ENCODE measurements at regions not wholly inside any gene's neighbourhood (a gene's known extent, or its start where the extent isn't known, plus 50 kb on each side); places are given as distances from the start of the nearest gene placed in this dataset.
"Not testable (repeated sequence)": the region's sequence is repeated elsewhere in the genome, so short reads cannot be mapped to it uniquely, and the experiment has no call there.

DNA sequence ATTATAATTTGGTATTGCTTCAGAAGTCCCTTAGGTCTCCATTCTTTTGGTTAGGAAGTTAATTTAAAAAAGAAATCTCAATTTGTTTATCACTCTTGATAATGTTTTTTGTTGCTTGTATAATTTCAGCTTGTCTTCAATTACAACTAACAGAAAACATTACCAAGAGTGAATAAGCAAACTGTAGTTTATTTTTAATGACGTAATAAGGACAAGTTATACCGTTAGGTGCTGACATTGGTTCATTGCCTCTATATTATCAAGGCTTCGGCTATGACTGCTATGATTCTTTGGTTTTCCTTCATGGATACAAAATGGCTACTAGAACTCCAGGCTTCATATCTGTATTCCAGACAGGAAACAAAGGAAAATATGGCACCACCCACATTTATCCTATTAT lies 220.6 kb downstream of the PTGER3 start:
- no peak for DNase-seq

DNA sequence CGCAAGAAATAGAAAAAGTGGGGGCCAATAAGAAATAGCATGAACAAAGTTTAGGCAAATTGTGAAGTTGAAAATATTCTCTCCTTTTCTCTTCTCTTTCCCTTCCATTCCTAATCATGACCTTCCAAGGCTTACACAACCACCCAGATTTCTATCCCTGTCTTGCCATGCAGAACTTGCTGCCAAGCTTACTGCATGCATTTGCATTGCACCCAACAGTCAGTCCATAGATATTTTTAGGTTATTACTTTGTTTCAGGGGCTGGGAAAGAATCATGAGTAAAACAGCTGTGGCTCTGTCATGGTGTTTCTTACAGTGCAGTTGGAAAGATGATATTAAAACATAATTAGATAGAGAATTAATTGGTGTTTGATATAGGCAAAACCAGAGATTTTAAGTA lies 219.4 kb downstream of the PTGER3 start:
- no peak for DNase-seq

DNA sequence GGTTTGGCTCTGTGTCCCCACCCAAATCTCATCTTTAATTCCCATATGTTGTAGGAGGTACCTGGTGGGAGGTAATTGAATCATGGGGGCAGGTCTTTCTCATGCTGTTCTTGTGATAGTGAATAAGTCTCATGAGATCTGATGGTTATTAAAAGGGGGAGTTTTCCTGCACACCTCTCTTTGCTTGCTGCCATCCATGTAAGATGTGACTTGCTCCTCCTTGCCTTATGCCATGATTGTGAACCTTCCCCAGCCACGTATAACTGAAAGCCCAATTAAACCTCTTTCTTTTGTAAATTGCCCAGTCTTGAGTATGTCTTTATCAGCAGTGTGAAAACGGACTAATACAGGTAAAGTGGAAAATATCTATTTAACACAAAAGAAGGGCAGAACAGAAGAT lies 213.3 kb downstream of the PTGER3 start:
- not testable (repeated sequence) for DNase-seq

GRCh38 chr1:70836456-70836855 lies 211.2 kb downstream of the PTGER3 start:
- no peak for DNase-seq

DNA sequence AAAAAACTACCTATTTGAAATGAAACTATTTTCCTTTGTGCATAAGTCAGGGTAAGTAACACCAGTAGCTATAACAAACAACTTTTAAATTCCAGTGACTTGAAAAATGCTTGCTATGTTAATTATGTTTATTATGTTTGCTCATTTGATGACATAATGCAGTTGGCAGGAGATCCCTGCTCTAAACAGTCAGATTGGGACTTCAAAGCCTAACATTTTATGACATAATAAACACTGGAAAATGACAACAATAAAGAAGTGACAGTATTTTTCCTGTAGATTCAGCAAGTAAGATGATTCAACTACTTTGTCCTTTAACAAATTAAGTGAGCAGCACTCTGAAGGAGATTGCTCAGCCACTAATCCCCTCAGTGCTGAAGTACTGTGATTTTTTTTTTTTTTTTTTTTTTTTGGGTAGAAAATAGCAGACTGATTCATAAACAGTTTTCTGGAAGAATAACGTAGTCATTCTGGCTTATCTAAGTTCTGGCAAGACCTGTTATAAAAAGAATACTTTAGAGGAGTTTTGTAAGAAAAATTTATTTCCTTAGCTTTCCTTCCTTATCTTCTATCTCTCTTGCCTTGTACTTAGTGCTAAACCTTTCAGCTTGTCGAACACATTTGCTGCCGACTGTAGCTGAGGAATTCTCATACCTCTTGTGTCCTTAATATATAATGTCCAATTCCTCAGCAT lies 207.2 kb downstream of the PTGER3 start:
- no peak for DNase-seq

DNA sequence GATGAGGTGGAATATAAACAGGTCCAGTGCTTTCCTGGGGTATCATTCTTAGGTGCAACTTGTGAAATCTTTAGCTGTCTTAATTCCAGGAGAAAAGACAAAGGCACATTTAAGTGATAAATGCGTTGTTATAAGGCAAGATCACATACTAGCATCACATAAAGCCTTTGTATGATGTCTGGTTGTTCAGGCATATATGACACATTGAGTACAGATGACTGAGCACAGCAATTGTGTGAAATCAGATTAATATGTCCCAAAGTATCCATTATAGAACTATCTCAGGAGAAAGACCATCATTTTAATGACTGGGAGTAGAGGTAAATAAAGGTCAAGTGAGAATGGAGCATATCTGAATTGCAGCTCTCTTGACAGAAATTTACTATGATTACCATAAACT lies 205.1 kb downstream of the PTGER3 start:
- no peak for DNase-seq

DNA sequence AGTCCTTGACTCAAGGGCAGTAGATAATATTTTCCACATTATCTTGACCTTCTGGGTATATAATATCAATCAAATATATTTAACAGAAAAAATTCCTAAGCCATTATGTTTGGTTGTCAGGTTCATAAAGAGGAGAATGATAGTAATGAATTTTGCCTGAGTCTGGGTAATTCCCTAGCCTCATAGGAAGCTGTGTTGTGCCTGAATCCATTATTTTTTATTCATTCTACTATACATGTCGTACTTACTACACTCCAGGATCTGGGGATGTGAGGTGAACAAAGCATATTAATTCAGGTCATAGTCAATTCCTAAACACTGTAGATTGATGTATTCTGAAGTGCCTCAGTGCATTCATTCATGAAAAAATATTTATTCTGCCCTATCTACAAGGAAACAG lies 204.2 kb downstream of the PTGER3 start:
- no peak for DNase-seq

DNA sequence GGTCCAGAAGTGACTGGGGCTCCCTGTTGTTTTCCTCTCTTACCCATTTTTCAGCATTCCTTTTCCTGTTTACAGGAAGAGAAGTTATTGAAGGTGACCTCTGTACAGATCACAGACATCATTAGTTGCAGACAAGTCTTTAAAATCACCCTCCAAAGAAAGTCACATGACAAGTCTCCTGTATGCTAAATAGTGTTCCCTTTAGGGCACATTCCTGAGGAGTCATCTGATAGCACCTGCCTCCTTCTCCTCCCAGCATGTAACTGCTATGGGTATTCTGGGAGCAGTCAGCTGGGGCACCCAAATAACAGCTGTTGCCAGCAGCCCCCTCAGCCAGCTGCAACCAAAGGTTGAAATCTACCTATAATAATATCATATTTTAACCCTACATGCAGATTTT lies 200.6 kb downstream of the PTGER3 start:
- no peak for DNase-seq

DNA sequence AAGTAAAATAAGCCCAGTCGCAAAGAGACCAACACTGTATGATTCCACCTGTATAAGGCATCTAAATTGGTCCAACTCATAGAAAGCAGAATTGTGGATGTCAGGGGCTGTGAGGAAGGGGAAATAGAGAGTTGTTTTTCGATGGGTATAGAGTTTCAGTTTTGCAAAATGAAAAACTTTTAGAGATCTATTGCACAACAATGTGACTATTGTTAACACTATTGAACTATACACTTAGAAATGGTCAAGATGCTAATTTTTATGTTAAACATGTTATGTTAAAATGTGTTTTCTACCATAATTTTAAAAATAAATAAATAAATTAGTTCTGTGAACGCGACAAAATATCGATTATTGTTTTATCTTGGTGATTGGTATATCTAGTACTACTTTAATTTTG lies 192.4 kb downstream of the PTGER3 start:
- DNase-seq: no peak

GRCh38 chr1:70856201-70856600 lies 191.4 kb downstream of the PTGER3 start:
- DNase-seq: no peak

DNA sequence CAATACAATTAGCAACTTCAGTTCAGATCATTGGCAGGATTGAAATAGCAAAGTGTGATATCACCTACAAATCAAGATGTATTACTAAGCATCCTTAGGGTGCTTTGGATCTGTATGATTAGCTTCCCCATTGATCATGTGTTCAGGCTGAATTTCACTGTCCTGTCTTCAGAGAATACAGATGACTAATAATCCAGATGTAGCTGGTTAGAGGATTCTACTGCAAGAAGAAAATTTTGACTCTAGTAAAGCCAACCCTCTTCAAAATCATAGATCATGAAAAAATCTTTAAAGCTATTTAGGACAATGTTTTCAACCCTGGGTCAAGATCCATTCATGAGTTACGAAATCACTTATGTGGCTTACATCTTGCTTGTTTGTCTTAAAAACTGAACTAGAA lies 184.4 kb downstream of the PTGER3 start:
- no peak for DNase-seq

- DNase-seq: no peak
These were observed 183.3 kb downstream of the PTGER3 start for GRCh38 chr1:70864302-70864701.

GRCh38 chr1:70866542-70867264 lies 180.9 kb downstream of the PTGER3 start:
- peak; percentile 97 to 98 for DNase-seq

- DNase-seq: no peak
These were observed 175.8 kb downstream of the PTGER3 start for GRCh38 chr1:70871790-70872189.

GRCh38 chr1:70874063-70874462 lies 173.6 kb downstream of the PTGER3 start:
- peak; percentile 46 to 54 for DNase-seq

DNA sequence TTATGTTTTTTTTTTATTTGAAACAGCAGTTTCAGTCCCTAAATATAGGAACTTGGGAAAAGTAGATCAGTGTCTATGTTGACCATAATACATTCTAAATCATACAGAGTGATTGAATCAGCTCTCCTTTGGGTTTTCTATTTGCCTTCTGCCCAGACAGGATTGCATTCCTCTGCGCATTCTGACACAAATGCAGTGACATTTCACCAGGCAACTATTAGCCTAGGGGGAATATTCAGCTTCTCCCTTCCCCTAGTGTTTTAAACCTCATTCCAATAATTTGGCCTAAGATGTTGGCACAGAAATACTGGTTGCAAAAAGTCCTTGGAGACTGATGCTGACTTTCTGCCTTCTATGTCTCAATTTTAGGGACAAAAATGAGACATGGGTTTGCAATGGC lies 172.8 kb downstream of the PTGER3 start:
- no peak for DNase-seq

- no peak for DNase-seq
These were observed 170.3 kb downstream of the PTGER3 start for GRCh38 chr1:70877343-70877742.

GRCh38 chr1:70887936-70888335 lies 159.7 kb downstream of the PTGER3 start:
- no peak for DNase-seq

- DNase-seq: no peak
These were observed 158.9 kb downstream of the PTGER3 start for GRCh38 chr1:70888722-70889121.

- DNase-seq: no peak
These were observed 157.2 kb downstream of the PTGER3 start for GRCh38 chr1:70890408-70890807.

GRCh38 chr1:70891051-70891843 lies 156.4 kb downstream of the PTGER3 start:
- DNase-seq: no peak

- DNase-seq: no peak
These were observed 155.5 kb downstream of the PTGER3 start for GRCh38 chr1:70892140-70892539.

DNA sequence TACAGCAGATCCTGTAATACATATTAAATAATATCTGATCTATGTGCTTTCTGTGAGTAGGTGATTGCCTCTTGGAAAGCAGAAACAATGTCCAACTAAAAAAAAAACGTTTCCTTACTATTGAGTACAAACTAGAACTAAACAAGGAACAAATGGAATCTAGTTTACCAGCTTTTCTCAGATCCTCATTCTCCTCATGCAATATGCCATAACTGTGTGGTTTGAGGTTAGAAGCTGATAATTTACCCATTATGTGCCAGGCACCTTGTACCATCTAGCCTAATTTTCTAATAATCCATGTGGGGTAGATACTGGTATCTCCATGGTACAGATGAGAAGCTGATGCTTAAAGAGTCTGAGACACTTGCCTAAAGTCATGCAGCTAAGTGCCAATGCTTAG lies 154.7 kb downstream of the PTGER3 start:
- no peak for DNase-seq

DNA sequence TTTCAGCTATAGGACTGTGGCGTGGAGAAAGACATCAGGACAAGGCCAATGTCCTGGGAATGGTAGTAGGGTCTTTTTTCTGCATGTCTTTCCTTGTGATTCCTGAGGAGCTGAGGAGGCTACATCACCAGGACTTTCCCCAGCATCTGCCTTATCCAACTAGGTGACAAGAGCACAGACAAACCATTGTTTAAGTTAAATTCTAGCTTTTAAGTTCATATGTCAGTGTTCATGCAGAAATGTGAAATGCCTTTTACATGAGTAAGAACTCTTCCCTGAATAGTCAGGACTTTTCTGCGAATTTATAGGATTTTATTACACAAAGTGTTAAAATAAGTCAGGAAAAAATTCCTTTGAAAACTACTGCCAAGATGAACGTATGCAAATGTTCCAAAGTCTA lies 154.2 kb downstream of the PTGER3 start:
- no peak for DNase-seq
